ENCODE measurements at regions not wholly inside any gene's neighbourhood (a gene's known extent, or its start where the extent isn't known, plus 50 kb on each side); places are given as distances from the start of the nearest gene placed in this dataset.

DNA sequence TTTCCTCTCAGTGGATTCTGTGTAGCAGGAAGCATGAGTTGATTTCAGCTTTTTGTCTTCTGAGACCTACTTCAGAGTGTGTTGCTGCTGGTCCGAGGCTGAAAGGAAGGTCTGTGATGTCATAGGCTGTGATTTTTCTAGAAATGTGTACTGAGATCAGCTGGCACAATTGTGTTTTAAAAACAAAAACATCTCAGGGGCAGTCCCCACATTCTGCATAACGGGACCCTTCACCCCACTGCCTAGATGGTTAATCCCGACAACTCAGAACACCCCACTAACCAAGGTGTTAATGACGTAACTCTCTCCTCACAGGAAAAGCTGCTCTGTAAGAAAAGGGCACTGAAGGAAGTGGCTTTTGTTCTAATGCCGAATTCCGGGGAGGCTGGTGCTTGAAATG lies 59.8 kb upstream of the PPP2R5A start:
- TF ChIP-seq, protein P1, sequence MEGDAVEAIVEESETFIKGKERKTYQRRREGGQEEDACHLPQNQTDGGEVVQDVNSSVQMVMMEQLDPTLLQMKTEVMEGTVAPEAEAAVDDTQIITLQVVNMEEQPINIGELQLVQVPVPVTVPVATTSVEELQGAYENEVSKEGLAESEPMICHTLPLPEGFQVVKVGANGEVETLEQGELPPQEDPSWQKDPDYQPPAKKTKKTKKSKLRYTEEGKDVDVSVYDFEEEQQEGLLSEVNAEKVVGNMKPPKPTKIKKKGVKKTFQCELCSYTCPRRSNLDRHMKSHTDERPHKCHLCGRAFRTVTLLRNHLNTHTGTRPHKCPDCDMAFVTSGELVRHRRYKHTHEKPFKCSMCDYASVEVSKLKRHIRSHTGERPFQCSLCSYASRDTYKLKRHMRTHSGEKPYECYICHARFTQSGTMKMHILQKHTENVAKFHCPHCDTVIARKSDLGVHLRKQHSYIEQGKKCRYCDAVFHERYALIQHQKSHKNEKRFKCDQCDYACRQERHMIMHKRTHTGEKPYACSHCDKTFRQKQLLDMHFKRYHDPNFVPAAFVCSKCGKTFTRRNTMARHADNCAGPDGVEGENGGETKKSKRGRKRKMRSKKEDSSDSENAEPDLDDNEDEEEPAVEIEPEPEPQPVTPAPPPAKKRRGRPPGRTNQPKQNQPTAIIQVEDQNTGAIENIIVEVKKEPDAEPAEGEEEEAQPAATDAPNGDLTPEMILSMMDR (conservative IDR thresholded peaks at IDR 0.05): no peak
- TF ChIP-seq ZFX (IDR thresholded peaks at IDR 0.05): no peak

All from C4-2B (cell line).